Natural killer cell treated with Interleukin-12 subunit alpha and Interleukin-12 subunit beta and Interleukin-15 and Interleukin-18, amount 100 ng/mL, for 72 hours (primary cell): ENCODE measurements at regions not wholly inside any gene's neighbourhood (a gene's known extent, or its start where the extent isn't known, plus 50 kb on each side); places are given as distances from the start of the nearest gene placed in this dataset.

Source experiments
- ATAC-seq, 2 donors: fragments of 150-1000 bp; cut with Tn5 transposase in 1 of 2; sonication (Bioruptor Pico), chemical (Tn5 transposase) in 1 of 2; 2 replicates each; pipeline ENCODE4 v1.10.0; 2021
- DNase-seq: peaks from one replicate; pipeline ENCODE4 v3.0.0; 2022; ENCODE audit warnings: low spot score
- H3K27ac Mint-ChIP-seq, 2 donors: 1 replicate in 1 of 2; 2 replicates in 1 of 2; pipeline ENCODE4 v1.8.0; 2022; ENCODE audit warnings: mixed read lengths in 2 of 2, mild to moderate bottlenecking in 1 of 2, moderate library complexity in 1 of 2
- H3K27me3 Mint-ChIP-seq, 2 donors: 1 replicate in 1 of 2; 2 replicates in 1 of 2; pipeline ENCODE4 v1.8.0; 2022; ENCODE audit warnings: mixed read lengths in 2 of 2
- H3K36me3 Mint-ChIP-seq: one replicate; pipeline ENCODE4 v1.8.0; 2022; ENCODE audit warnings: mixed read lengths
- H3K4me1 Mint-ChIP-seq, 2 donors: 1 replicate in 1 of 2; 2 replicates in 1 of 2; pipeline ENCODE4 v1.8.0; 2022; ENCODE audit warnings: low read depth in 2 of 2, mixed read lengths in 2 of 2, mild to moderate bottlenecking in 1 of 2
- H3K4me3 Mint-ChIP-seq: one replicate; pipeline ENCODE4 v1.8.0; 2022; ENCODE audit warnings: mixed read lengths
- H3K9me3 Mint-ChIP-seq: 2 replicates; pipeline ENCODE4 v1.8.0; 2022; ENCODE audit warnings: mixed read lengths

- Mint-ChIP-seq H3K36me3 (no peaks in the 10 kb centered on the region), H3K4me3 (no peak overlapping the region), H3K4me1 (no peaks in the 10 kb centered on the region), H3K27ac (no peak overlapping the region), H3K9me3 (no peaks in the 10 kb centered on the region), H3K27me3 (peaks cover 14 to 20% of the 10 kb centered on the region in 2 donors)
- ATAC-seq = no peak
- DNase-seq = no peak
Measured at GRCh38 chr6:163828038-163828795, 413.7 kb downstream of the QKI start.

GRCh38 chr6:163827143-163827542 is 412.6 kb downstream of the QKI start:
- H3K9me3 Mint-ChIP-seq = no peaks in the 10 kb centered on the region
- H3K27ac Mint-ChIP-seq = no peak overlapping the region
- no peak overlapping the region for H3K4me3 Mint-ChIP-seq
- H3K4me1 Mint-ChIP-seq = no peaks in the 10 kb centered on the region
- no peak for DNase-seq
- H3K36me3 Mint-ChIP-seq = no peaks in the 10 kb centered on the region
- ATAC-seq = no peak
- peaks cover 14 to 17% of the 10 kb centered on the region in 2 donors for H3K27me3 Mint-ChIP-seq

GRCh38 chr6:163826629-163827028 is 412.1 kb downstream of the QKI start:
- ATAC-seq (no peak), DNase-seq (no peak)
- no peaks in the 10 kb centered on the region for H3K36me3 Mint-ChIP-seq
- no peaks in the 10 kb centered on the region for H3K9me3 Mint-ChIP-seq
- no peaks in the 10 kb centered on the region for H3K4me1 Mint-ChIP-seq
- no peak overlapping the region for H3K27ac Mint-ChIP-seq
- H3K4me3 Mint-ChIP-seq = no peak overlapping the region
- H3K27me3 Mint-ChIP-seq = peaks cover 14% of the 10 kb centered on the region in 2 donors

- no peak overlapping the region for H3K27ac Mint-ChIP-seq
- H3K4me3 Mint-ChIP-seq = no peak overlapping the region
- no peak for ATAC-seq
- H3K27me3 Mint-ChIP-seq = peaks cover 22% of the 10 kb centered on the region in 2 donors
- no peak for DNase-seq
- no peaks in the 10 kb centered on the region for H3K36me3 Mint-ChIP-seq
- H3K4me1 Mint-ChIP-seq = no peaks in the 10 kb centered on the region
- no peaks in the 10 kb centered on the region for H3K9me3 Mint-ChIP-seq
Measured at GRCh38 chr6:163825033-163825432, 410.5 kb downstream of the QKI start.

- H3K27me3 Mint-ChIP-seq = peaks cover 29 to 31% of the 10 kb centered on the region in 2 donors
- no peaks in the 10 kb centered on the region for H3K9me3 Mint-ChIP-seq
- H3K4me3 Mint-ChIP-seq = no peak overlapping the region
- no peak for ATAC-seq
- H3K27ac Mint-ChIP-seq = no peak overlapping the region
- H3K4me1 Mint-ChIP-seq = no peaks in the 10 kb centered on the region
- H3K36me3 Mint-ChIP-seq = no peaks in the 10 kb centered on the region
- no peak for DNase-seq
Measured at GRCh38 chr6:163823577-163823976, 409.1 kb downstream of the QKI start.

- Mint-ChIP-seq H3K4me1 (no peaks in the 10 kb centered on the region), H3K27ac (no peak overlapping the region), H3K36me3 (no peaks in the 10 kb centered on the region), H3K9me3 (no peaks in the 10 kb centered on the region), H3K27me3 (peaks cover 16 to 21% of the 10 kb centered on the region in 2 donors), H3K4me3 (no peak overlapping the region)
- ATAC-seq (no peak), DNase-seq (no peak)
Measured at GRCh38 chr6:163820745-163821458, 406.4 kb downstream of the QKI start.

- H3K36me3 Mint-ChIP-seq = no peaks in the 10 kb centered on the region
- H3K4me1 Mint-ChIP-seq = no peaks in the 10 kb centered on the region
- H3K27ac Mint-ChIP-seq = no peak overlapping the region
- no peak for DNase-seq
- peaks cover 16 to 17% of the 10 kb centered on the region in 2 donors for H3K27me3 Mint-ChIP-seq
- ATAC-seq = no peak
- no peaks in the 10 kb centered on the region for H3K9me3 Mint-ChIP-seq
- no peak overlapping the region for H3K4me3 Mint-ChIP-seq
Measured at GRCh38 chr6:163820171-163820570, 405.7 kb downstream of the QKI start.

GRCh38 chr6:163818719-163819118 is 404.2 kb downstream of the QKI start:
- ATAC-seq = no peak
- Mint-ChIP-seq H3K4me1 (peaks cover 4 to 5% of the 10 kb centered on the region in 2 donors), H3K36me3 (no peaks in the 10 kb centered on the region)

GRCh38 chr6:163816441-163816840 is 401.9 kb downstream of the QKI start:
- H3K27ac Mint-ChIP-seq = no peak overlapping the region
- no peak for ATAC-seq
- H3K36me3 Mint-ChIP-seq = no peaks in the 10 kb centered on the region
- DNase-seq = no peak
- H3K4me1 Mint-ChIP-seq = peaks cover 4 to 5% of the 10 kb centered on the region in 2 donors
- H3K4me3 Mint-ChIP-seq = no peak overlapping the region
- H3K27me3 Mint-ChIP-seq = peaks cover 16 to 20% of the 10 kb centered on the region in 2 donors
- H3K9me3 Mint-ChIP-seq = no peaks in the 10 kb centered on the region

More at GRCh38 chr6:163818719-163819118, 404.2 kb downstream of the QKI start:
- no peak for DNase-seq
- H3K4me3 Mint-ChIP-seq = no peak overlapping the region
- peaks cover 16 to 20% of the 10 kb centered on the region in 2 donors for H3K27me3 Mint-ChIP-seq
- no peak overlapping the region for H3K27ac Mint-ChIP-seq
- no peaks in the 10 kb centered on the region for H3K9me3 Mint-ChIP-seq

- H3K4me3 Mint-ChIP-seq = no peak overlapping the region
- peaks cover 4 to 5% of the 10 kb centered on the region in 2 donors for H3K4me1 Mint-ChIP-seq
- ATAC-seq (no peak), DNase-seq (no peak)
- peaks cover 16 to 20% of the 10 kb centered on the region in 2 donors for H3K27me3 Mint-ChIP-seq
- H3K27ac Mint-ChIP-seq = no peak overlapping the region
- no peaks in the 10 kb centered on the region for H3K36me3 Mint-ChIP-seq
- H3K9me3 Mint-ChIP-seq = no peaks in the 10 kb centered on the region
Measured at GRCh38 chr6:163815796-163816195, 401.3 kb downstream of the QKI start.

GRCh38 chr6:163814494-163815364 is 400.2 kb downstream of the QKI start:
- no peak overlapping the region for H3K4me3 Mint-ChIP-seq
- H3K36me3 Mint-ChIP-seq = no peaks in the 10 kb centered on the region
- ATAC-seq = peak in 1 of 2 donors; percentile 24
- H3K27me3 Mint-ChIP-seq = peaks cover 5 to 10% of the 10 kb centered on the region in 2 donors
- DNase-seq = no peak
- no peaks in the 10 kb centered on the region for H3K9me3 Mint-ChIP-seq
- H3K4me1 Mint-ChIP-seq = peaks cover 4 to 5% of the 10 kb centered on the region in 2 donors
- H3K27ac Mint-ChIP-seq = no peak overlapping the region

GRCh38 chr6:163813979-163814493 is 399.5 kb downstream of the QKI start:
- DNase-seq (no peak), ATAC-seq (no peak)
- Mint-ChIP-seq H3K27me3 (peaks cover 0 to 6% of the 10 kb centered on the region in 2 donors), H3K27ac (no peak overlapping the region), H3K36me3 (no peaks in the 10 kb centered on the region), H3K4me1 (peaks cover 4 to 5% of the 10 kb centered on the region in 2 donors), H3K9me3 (no peaks in the 10 kb centered on the region), H3K4me3 (no peak overlapping the region)

GRCh38 chr6:163811317-163811716 is 396.8 kb downstream of the QKI start:
- Mint-ChIP-seq H3K36me3 (no peaks in the 10 kb centered on the region), H3K9me3 (no peaks in the 10 kb centered on the region), H3K4me1 (peaks cover 4 to 5% of the 10 kb centered on the region in 2 donors), H3K27ac (no peak overlapping the region), H3K4me3 (no peak overlapping the region), H3K27me3 (peaks cover 0 to 6% of the 10 kb centered on the region in 2 donors)
- ATAC-seq (no peak), DNase-seq (no peak)
